Muscle layer of colon (tissue), 2 donors: ENCODE measurements at regions not wholly inside any gene's neighbourhood (a gene's known extent, or its start where the extent isn't known, plus 50 kb on each side); places are given as distances from the start of the nearest gene placed in this dataset.
A peak's percentile ranks its signal among the peaks of the same experiment; 100 is the strongest.

ENCODE experiments used
- H3K27ac ChIP-seq: one replicate; pipeline ENCODE4 v1.7.0; 2013; ENCODE audit warnings: low read depth, mild to moderate bottlenecking, low read length, moderate library complexity
- H3K27me3 ChIP-seq, 2 donors: one replicate each; pipeline ENCODE4 v1.7.0; 2013; ENCODE audit warnings: low read length in 2 of 2, mild to moderate bottlenecking in 2 of 2; ENCODE audit not compliant: insufficient read depth in 2 of 2, control insufficient read depth in 1 of 2
- H3K36me3 ChIP-seq: one replicate; pipeline ENCODE4 v1.7.0; 2013; ENCODE audit warnings: mild to moderate bottlenecking, low read length; ENCODE audit not compliant: insufficient read depth
- H3K4me1 ChIP-seq: one replicate; pipeline ENCODE4 v1.7.0; 2013; ENCODE audit warnings: mild to moderate bottlenecking, low read length; ENCODE audit not compliant: insufficient read depth
- H3K4me3 ChIP-seq, 2 donors: one replicate each; pipeline ENCODE4 v1.7.0; 2013; ENCODE audit warnings: low read length in 2 of 2, low read depth in 1 of 2, mild to moderate bottlenecking in 1 of 2, moderate library complexity in 1 of 2
- H3K9ac ChIP-seq: one replicate; pipeline ENCODE4 v1.7.0; 2013; ENCODE audit warnings: low read length
- H3K9me3 ChIP-seq: one replicate; pipeline ENCODE4 v1.7.0; 2013; ENCODE audit warnings: mild to moderate bottlenecking, low read length
- donor health status: abdominal sarcoma.
- donor health status: Adenocarcinoma of cecum.

DNA sequence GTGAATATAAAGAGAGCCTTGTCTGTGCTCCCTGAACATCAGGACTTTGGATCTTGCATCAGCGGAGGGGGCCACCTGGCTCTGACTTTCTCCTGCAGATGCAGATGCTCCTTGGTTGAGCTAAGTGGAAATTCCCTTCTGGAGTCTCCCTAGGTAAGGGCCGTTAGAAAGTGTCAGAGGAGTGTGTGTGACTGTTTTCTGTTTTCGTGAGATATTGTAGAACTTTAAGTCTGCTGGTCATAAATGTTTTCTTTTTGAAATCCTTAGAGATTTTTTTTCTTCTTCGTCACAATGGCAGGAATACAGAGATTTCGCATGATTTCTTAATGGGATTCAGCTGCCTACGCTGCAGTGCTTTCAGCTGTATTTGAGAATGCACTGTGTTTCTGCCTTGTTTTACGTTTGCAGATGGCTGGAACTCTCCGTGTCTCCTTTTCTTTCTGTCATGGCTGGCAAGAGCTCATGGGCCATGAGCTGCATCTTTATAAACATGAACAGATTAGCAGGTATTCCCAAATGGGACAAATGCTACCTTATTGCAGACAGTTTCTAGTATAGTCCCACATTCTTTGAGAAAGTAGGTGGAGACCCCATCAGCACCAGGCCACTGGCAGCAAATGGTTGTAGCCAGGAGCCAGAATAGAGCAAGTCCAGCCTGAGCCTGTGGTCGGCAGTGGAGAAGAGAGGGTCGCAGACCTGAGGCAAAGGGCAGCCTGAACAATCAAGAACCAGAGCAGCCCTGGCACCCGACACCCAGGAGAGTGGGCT lies 76.2 kb upstream of the FRMD6 start:
- Histone ChIP-seq H3K27me3 (no peaks in the 10 kb centered on the region), H3K4me1 (no peaks in the 10 kb centered on the region), H3K4me3 (no peak overlapping the region), H3K36me3 (no peaks in the 10 kb centered on the region), H3K27ac (no peak overlapping the region), H3K9me3 (no peaks in the 10 kb centered on the region), H3K9ac (no peak overlapping the region)

DNA sequence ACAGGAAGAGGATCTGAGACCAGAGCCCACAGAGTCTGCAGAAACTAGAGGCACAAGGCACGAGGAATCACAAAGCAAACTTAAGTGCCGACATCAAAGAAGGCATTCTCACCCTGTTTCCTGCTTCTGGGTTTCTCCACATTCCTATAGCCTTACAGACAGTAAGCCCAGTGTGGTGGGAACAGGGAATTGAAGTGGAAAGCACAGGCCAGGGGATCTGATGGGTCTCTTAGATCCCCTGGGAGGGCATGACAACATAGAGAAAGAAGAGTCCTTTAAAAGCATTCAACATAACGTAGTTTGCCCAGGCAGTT lies 75.6 kb upstream of the FRMD6 start:
- H3K9me3 ChIP-seq = no peaks in the 10 kb centered on the region
- H3K27ac ChIP-seq = no peak overlapping the region
- H3K27me3 ChIP-seq = no peaks in the 10 kb centered on the region
- H3K36me3 ChIP-seq = no peaks in the 10 kb centered on the region
- H3K9ac ChIP-seq = no peak overlapping the region
- H3K4me3 ChIP-seq = no peak overlapping the region
- peaks cover 4% of the 10 kb centered on the region for H3K4me1 ChIP-seq

DNA sequence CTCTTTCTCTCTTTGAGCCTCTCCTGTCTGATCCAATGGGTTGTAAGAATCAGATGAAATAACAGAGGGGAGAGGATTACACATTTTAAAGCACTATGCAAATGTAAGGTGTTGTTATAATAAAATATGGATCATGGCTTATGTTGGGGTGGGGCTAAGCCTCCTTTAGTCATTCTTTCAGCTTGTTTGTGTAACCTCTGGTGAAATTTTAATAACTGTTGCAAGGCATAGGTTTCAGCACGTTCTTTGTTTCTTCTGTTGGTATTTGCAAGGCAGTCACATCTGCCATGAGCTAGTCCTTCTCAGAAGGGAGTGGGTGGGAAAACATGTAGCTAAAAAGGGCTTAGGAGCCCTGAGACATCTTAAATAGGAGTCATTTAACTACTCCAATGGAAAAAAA lies 74.8 kb upstream of the FRMD6 start:
- Histone ChIP-seq H3K36me3 (no peaks in the 10 kb centered on the region), H3K9ac (no peak overlapping the region), H3K4me3 (no peak overlapping the region), H3K27me3 (no peaks in the 10 kb centered on the region), H3K9me3 (no peaks in the 10 kb centered on the region), H3K27ac (no peak overlapping the region), H3K4me1 (peaks cover 12% of the 10 kb centered on the region)

DNA sequence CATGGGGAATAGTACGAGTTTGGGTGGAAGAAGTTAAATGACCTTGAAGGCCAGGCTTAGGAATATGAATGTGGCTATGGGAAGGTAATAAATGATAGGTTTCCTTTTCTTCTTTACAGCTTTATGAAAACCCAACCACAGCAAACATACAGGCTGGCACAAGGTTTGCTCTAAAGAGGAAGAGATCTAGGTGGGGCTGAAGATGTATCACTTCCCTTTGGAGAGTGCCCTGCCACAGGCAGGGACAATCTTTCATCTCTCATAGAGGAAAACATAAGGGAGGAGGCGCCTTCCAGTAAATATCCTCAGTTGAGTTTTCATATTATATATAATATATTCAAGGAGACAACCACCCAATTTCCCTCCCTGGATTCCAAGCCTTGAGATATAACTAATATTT lies 72.9 kb upstream of the FRMD6 start:
- no peak overlapping the region for H3K4me3 ChIP-seq
- H3K27ac ChIP-seq = no peak overlapping the region
- no peaks in the 10 kb centered on the region for H3K27me3 ChIP-seq
- no peak overlapping the region for H3K9ac ChIP-seq
- peaks cover 13% of the 10 kb centered on the region for H3K4me1 ChIP-seq
- no peaks in the 10 kb centered on the region for H3K36me3 ChIP-seq
- no peaks in the 10 kb centered on the region for H3K9me3 ChIP-seq

DNA sequence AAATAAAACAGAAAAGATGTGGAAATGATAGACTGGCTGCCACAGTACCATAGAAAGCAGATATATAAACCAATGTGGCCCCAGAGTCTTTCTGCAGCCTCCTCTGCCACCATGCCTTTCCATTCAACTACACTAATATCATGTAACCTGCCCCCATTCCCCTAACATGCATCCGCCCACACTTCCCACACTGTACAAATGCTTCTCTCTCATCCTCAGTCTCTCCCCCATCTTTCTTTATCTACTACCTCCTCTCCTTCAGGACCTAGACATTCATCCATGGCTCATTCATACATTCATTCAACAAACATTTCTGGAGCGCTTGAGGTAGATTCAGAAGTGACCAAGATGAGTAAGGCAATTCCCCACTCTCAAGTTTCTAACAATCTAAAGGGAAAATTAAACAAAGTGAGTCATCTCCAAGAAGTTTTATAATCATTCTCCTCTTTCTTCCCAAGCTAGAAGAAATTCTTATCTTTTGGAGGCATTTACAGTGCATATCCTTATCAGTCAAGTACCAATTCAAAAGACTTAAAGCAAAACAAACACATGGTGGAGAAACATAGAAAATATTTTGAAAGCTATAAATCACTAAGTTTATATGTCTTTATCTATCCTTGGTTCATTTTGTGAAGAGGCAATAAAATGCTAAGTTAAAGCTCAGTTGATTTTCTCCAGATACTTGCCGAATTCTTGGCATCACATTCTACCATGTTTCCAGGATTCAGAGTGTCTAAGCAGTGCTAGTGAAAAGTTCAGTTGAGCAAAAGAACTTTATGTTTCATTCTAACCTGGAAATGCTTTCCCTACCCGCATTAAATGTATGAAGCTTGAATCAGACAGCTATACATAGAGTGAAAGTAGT lies 70.5 kb upstream of the FRMD6 start:
- no peaks in the 10 kb centered on the region for H3K9me3 ChIP-seq
- H3K27me3 ChIP-seq = no peaks in the 10 kb centered on the region
- H3K36me3 ChIP-seq = no peaks in the 10 kb centered on the region
- no peak overlapping the region for H3K27ac ChIP-seq
- H3K9ac ChIP-seq = no peak overlapping the region
- no peak overlapping the region for H3K4me3 ChIP-seq
- H3K4me1 ChIP-seq = peaks cover 13% of the 10 kb centered on the region

DNA sequence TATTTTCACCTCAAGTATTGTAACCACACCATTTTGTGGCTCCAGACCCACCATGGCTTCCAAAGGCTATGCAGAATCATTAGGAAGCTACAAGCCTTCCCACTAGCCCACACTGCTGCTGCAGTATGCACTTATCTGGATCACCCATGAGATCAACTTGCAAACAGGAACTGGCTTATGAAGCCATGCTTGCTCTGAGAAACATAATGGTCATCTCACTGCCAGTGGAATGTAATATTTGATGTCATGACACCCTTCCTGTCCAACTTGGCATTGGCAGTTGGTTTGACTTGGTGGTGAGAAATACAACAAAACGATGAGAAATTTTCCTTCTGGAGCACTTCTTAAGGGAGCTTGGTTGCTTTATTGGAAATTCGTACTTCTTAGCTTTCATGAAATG lies 69.3 kb upstream of the FRMD6 start:
- H3K9ac ChIP-seq = no peak overlapping the region
- H3K4me1 ChIP-seq = peaks cover 13% of the 10 kb centered on the region
- no peaks in the 10 kb centered on the region for H3K36me3 ChIP-seq
- H3K4me3 ChIP-seq = no peak overlapping the region
- peak overlapping the region; percentile 30 for H3K27ac ChIP-seq
- H3K9me3 ChIP-seq = no peaks in the 10 kb centered on the region
- H3K27me3 ChIP-seq = no peaks in the 10 kb centered on the region

DNA sequence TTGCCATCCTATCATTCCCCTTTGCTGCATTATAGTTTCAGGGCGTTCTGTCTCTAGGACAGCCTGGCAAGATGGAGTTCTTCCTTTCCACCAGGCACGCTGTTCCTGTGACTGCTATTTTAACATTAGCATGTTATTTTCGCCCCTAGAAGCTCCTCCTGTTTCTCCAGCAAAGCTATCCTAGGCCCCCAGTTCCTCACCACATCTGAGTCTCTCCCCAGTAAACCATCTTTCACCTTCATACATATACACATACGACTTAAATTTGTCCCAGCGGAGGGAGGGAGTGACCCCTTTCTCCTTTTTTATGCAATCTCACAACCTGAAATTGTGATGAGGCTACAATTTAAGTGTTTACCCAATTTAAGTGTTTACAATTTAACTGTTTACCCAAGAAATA lies 66.7 kb upstream of the FRMD6 start:
- Histone ChIP-seq H3K36me3 (no peaks in the 10 kb centered on the region), H3K4me1 (peaks cover 13% of the 10 kb centered on the region), H3K27ac (no peak overlapping the region), H3K27me3 (no peaks in the 10 kb centered on the region), H3K9ac (no peak overlapping the region), H3K4me3 (no peak overlapping the region), H3K9me3 (no peaks in the 10 kb centered on the region)

DNA sequence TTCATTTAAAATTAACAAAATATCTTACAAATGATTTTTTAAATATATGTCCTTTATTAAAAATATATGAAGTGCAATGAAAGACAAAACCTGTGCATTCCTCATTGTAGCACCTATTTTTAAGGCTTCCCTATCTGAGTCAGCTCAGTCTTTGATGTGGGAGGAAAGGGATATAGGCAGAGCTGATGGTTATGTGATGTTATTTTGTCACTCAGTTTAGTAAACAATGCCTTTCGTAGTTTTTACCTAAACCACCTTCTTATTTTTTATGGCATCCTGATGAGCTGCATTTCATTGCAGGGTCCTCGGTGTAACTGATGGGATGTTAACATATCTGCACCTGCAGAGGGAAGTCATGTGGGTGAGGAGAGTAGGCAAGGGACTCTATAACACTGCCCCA lies 58.9 kb upstream of the FRMD6 start:
- H3K9me3 ChIP-seq = no peaks in the 10 kb centered on the region
- H3K4me3 ChIP-seq = no peak overlapping the region
- H3K4me1 ChIP-seq = peaks cover 4% of the 10 kb centered on the region
- H3K36me3 ChIP-seq = no peaks in the 10 kb centered on the region
- no peaks in the 10 kb centered on the region for H3K27me3 ChIP-seq
- no peak overlapping the region for H3K27ac ChIP-seq
- no peak overlapping the region for H3K9ac ChIP-seq

DNA sequence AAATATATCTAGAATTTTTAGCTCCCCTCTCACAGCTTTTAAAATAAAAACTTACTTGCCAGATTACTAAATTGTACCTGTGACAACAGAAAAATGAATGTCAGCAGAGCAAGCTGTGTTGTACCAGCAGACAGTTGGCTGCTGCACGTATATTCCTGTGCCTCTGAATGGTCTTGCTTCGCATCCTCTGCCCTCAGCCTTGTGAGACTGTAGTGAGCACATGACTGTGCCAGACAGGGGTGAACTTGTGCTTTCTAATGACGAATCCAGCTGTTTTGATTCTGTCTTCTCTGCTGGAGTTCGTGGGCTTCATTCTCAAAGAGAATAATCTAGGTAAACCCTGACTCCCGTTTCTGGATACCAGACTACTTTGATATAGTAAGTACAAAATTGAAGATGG lies 58.3 kb upstream of the FRMD6 start:
- H3K4me1 ChIP-seq = peaks cover 4% of the 10 kb centered on the region
- H3K27me3 ChIP-seq = no peaks in the 10 kb centered on the region
- H3K4me3 ChIP-seq = no peak overlapping the region
- H3K9ac ChIP-seq = no peak overlapping the region
- H3K9me3 ChIP-seq = no peaks in the 10 kb centered on the region
- H3K27ac ChIP-seq = no peak overlapping the region
- H3K36me3 ChIP-seq = no peaks in the 10 kb centered on the region

DNA sequence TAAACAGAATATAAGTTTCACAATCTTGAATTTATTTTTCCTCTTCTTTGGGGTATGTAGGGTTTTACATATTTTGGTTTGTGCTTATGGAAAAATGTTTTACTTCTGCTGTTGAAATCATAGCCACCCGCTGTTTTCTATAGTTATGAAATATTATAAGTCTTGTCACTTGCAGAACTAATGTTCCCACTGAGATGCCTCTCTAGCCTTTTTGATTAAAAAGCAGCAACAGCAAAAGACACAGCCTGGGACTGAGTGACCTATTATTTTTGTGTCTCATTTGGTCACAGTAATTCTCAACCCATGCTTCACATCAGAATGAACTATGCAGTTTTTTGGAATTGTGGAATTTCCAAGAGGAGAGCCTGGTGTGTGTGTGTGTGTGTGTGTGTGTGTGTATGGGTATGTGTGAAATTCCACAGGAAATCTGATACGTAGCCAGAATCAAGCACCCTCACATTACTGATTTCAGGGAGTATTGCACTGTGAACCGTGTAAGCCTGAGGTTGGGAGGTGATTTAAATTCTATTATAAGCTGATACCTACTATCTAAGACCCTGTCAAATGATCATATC lies 55.7 kb upstream of the FRMD6 start:
- Histone ChIP-seq H3K36me3 (no peaks in the 10 kb centered on the region), H3K27me3 (no peaks in the 10 kb centered on the region), H3K9me3 (no peaks in the 10 kb centered on the region), H3K9ac (no peak overlapping the region), H3K4me3 (no peak overlapping the region), H3K4me1 (peaks cover 11% of the 10 kb centered on the region), H3K27ac (no peak overlapping the region)

DNA sequence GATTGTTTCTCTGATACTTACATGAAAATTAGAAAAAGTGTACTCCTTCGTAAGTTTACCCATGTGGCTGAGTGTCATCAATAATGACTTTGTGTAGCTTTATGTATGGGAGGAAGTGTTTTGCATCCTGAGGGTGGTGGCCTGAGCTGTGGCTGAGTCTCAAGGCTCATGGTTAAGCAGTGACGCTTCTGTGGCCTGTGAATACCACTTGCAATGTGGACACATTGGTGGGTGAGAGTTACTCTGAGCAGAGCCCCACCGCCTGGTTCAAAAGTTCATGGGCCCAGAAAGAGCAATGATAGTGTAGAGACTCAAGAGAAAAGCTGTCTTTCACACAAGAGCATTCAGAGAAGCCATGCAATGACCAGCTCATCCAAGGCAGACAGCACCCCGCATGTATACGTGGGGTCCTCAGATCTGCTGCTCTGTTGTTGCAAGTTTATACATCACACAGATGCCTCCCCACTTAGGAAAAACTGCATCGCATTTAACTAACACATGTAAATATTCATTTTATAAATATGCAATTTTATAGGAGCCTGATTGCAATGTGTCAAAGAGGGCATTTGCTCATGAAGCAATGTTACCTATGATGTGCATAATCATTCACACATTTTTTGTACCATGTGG lies 55.1 kb upstream of the FRMD6 start:
- H3K9ac ChIP-seq = no peak overlapping the region
- no peaks in the 10 kb centered on the region for H3K36me3 ChIP-seq
- H3K4me1 ChIP-seq = peaks cover 15% of the 10 kb centered on the region
- no peak overlapping the region for H3K27ac ChIP-seq
- H3K4me3 ChIP-seq = no peak overlapping the region
- H3K27me3 ChIP-seq = no peaks in the 10 kb centered on the region
- no peaks in the 10 kb centered on the region for H3K9me3 ChIP-seq
